Right renal cortex interstitium (tissue), 3 donors: ENCODE measurements at regions not wholly inside any gene's neighbourhood (a gene's known extent, or its start where the extent isn't known, plus 50 kb on each side); places are given as distances from the start of the nearest gene placed in this dataset.

ENCODE experiments used
- DNase-seq, 3 donors: peaks; one replicate each; pipeline ENCODE4 v3.0.0-alpha.2; 2013; ENCODE audit warnings: low read depth in 3 of 3, low spot score in 2 of 3

DNA sequence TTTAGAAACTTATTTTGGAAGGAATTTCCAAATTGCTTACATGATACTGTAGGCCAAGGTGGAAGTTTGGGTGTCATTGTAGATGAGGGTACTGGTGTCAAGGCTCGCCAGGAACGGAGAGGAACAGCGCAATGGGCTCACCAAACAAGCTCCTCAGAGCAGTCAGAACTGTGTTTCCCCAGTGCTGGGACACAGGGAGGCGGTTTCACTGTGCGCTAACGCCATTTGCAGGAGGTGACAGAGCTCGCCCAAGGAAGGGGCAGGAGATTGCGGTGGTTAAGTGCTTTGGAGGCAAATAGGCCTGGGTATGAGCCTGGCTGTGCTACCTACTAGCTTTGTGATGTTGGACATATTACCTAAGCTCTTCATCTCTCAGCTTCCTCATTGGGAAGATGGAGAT, 57.3 kb downstream of the HHEX start:
- DNase-seq: no peak

DNA sequence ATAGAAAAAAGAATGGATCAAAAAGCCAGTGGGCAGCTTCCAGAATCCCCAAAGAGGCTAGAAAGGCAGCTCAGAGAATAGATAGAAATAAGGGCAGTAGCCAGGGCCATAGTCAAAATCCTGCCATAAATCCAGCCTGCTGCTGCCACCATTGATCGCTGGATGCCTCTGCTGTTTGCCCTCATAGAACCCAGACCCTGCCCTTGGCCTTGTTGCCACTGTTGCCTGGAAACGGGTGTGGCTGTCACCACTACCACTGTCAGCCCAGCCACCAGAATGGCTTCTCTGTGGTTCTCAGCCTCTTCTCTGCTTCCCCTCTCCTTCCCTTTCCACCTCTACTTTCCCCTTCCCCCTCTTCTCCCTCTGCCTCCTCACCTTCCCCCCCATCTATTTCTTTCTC, 57.8 kb downstream of the HHEX start:
- DNase-seq: no peak

DNA sequence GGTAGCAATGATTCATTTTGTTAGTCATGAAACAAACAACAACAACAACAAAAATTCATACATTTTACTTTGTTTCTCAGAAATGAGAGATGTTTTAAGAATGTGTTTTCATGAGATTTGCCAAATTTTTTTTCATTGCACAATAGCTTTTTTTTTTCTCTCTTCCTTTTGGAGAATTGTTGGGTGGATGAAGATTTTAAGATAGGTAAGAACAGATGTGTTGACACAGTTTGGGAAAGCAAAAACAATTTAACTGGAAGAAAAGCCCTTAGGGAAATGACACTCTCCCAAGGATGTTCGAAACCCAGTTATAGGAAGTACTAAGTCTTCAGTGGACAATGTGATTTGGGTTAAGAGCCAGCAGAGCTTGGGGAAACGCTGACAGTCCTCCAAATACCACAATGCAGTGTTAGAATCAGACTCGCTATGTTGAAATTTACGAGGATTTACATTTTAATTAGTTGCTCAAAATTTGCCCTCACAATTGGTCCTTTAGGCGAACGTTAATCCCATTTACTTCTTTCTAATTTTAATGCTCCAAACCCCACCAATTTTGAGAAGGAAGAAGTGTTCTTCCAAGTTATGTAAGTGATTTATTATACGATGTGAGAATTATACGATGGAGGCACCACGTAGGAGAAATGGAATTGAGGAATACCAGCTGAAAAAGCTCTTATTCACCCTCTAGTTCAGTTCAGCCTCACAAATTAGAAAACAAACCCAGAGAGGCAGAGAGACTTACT, 61.2 kb downstream of the HHEX start:
- DNase-seq: no peak

- no peak for DNase-seq
These were observed 61.7 kb downstream of the HHEX start for GRCh38 chr10:92751534-92751811.

DNA sequence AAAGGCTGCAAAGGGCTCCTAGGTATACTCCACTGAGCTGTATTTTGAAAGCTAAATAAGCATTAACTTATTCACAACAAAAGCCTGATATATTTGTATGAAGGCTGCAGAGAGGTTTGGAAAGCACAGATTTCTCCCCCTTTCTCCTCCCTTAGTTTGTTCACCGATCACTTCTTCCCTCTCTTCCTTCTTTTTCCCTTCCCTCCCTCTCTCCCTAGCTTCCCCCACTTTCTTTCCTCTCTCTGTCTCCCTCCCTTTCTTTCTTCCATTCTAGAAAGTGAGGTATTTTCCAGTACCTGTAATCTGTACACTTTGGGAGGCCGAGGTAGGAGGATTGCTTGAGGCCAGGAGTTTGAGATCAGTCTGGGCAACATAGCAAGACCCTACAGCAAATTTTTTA, 62.1 kb downstream of the HHEX start:
- DNase-seq: no peak

DNA sequence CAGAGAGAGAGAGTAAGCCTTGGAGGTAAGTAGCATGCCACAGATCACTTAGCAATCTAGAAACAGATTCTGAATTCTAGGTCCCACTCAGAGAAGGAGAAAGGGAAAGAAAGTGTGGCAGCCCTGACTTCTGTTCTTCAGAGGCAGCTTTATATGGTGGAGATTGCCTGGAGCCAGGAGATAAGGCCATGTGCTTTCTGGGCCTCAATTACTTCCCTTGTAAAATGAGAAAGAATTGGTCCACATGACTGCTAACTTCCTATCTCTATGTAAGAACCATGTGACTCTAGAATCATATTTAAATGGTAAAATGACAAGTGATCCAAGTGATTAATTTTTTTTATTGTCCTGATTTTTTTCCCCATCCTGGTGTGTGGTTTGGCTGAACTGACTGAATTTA, 64.1 kb downstream of the HHEX start:
- DNase-seq: no peak

GRCh38 chr10:92755725-92756124, 66.0 kb downstream of the HHEX start:
- no peak for DNase-seq

DNA sequence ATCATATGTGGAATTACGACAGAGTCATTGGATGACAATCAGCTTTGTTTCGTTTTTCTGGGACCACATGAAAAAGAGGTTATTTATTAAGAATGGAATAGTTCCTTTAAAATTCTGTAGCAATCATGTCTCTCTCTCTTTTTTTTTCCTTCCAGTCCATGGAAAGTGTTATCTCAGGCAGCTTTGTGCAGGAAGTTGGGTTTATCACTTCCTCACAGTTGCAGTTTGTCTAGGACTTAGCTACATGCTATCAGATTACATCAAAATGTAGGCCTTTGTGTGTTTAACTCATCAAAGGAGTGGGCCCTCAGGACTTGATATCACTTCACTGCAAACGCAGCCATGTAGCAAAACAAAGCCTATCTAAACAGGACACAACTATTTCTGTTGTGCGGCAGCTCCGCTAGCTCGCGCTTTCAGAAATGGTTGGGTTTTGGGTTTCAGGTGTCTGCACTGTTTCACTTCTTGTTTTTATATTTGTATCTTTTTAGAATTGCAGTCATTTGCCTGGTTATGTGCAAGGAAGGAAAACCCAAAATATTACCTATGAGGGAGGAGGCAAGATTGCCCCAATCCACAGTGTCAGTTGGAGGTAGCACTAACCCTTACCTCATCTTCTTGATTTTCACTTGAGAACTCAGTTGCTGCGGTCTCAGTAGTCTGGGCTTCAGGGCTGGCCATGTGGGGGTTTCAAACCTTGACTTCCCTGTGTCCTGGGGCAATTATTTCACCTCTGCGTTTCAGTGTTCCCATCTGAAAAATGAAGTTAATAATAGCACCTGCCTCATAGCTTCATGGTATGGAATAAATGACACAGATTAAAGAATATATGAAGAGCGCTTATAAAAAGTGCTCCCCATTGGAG, 66.7 kb downstream of the HHEX start:
- DNase-seq: peak in 1 of 3 donors; percentile 7

DNA sequence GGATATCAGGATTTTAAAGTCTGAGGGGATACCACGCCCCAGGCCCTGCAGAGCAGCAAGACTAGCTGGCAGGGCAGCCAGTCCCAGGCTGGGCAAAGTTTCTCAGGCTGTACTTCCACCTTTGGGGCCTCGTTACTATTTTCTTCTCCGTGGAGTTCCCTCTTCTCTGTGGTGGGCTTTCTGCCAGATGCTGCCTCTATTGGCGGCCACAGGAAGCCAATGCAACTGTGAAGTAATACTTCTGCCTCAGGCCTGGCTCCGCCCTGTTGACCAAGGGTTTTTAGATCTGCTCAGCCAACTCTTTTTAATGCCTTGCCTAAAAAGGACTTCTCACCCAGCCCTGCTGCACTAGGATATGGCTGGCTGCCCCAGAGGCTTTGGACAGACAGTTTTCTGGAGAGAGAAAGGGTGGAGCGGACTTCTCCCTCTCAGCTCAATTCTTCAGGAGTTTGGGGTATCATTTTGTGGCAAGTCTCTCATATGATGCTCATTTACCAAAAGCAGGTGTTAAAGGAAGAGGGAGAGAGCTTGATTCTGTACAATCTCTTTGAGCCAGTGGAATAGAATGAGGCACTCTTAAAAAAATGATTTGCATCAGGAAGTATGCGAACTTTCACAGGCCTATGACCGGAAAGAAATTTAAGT, 67.4 kb downstream of the HHEX start:
- peak in 2 of 3 donors; percentile 32 for DNase-seq

DNA sequence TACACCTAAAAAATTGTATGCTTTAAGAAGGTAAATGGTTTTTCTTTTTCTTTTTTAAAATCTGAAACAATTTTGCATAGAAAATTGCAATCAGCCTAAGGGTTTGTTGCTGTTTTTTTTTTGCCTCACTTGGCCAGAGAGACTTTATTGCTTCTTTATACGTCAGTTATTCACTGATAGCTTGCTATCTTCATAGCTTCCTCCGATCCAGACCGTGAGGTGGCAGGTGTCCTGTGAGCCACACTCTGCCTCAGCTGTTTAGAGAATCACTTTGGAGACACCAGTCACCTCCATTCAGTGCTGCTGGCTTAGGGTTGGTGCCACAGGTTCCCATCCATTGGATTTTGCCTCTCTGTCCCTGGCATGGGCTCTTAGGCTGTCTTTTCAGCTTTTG, 68.0 kb downstream of the HHEX start:
- DNase-seq: no peak

DNA sequence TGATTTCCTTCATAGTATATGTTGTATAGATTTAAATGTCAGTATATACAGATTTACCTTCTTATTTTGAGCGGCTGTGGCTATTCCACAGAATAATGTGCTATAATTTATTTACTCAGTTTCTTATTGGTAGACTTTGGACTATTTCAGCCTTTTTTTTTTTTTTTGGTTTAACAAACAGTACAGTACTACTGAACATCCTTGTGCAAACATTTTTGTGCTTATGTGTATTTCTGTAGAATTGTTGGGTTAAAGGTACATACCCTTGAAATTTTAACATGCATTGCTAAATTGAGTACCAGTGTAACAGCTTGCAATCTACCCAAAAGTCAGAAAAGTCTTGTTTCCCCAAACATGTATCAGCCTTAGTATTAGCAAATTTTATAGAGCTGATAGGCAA, 68.8 kb downstream of the HHEX start:
- DNase-seq: no peak

DNA sequence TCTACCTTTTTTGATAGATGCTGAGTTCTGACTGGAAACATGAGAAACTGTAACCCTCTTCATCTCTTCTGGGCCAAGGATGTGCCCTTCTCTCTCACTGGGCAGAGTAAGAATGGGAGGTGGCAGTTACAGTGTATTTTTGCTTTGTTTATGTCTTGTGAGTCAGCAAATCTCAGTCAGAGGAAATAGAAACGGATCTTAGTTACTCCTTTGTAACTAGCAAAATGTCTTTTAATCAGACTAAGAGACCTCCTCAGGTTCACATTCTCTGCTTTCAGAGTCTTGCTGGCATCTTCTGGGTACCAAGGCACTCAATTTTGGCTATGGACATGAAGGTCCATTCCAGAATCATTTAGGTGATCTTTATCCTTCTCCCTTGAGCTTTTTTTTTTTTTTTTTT, 70.9 kb downstream of the HHEX start:
- DNase-seq: no peak

GRCh38 chr10:92761571-92761970, 71.8 kb downstream of the HHEX start:
- DNase-seq: no peak

GRCh38 chr10:92763634-92764155, 73.9 kb downstream of the HHEX start:
- no peak for DNase-seq

DNA sequence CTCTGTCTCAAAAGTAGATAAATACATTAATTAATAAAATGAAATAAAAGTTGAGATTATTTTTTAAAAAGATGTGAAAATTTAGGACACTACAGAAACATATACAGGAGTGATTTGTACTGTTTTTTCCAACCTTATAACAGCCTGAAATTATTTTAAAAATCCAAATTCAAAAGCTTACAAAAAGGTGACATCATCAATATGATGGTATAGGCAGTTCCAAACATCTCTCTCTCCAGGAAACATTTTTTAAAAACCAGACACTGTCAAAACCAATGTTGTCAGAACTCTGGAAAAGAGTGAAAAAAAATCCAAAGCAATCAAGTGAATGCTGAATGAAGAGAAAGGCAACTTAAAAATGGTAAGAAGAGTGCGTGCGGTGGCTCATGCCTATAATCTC, 76.7 kb downstream of the HHEX start:
- no peak for DNase-seq

GRCh38 chr10:92768104-92768503, 78.3 kb downstream of the HHEX start:
- no peak for DNase-seq

- no peak for DNase-seq
These were observed 74.5 kb upstream of the EXOC6 start for GRCh38 chr10:92773776-92774175.

DNA sequence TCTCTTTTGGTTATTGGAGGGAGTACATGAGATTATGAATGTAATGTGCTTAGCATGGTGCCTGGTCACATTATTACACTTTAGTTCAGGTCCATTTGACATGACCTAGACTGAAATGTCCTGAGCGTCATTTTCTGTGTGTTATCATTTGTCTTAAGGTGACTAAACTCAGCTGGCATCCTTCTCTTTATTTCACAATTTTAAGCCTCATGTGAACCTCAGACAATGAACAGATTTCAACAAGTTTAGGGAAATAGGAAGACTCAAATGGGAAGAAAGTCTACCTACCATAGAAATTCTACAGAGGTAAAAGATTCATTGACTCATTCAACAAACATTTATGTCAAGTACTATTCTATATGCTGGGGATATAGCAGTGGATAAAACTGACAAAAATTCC, 70.2 kb upstream of the EXOC6 start:
- no peak for DNase-seq

GRCh38 chr10:92785118-92785517, 63.2 kb upstream of the EXOC6 start:
- no peak for DNase-seq

DNA sequence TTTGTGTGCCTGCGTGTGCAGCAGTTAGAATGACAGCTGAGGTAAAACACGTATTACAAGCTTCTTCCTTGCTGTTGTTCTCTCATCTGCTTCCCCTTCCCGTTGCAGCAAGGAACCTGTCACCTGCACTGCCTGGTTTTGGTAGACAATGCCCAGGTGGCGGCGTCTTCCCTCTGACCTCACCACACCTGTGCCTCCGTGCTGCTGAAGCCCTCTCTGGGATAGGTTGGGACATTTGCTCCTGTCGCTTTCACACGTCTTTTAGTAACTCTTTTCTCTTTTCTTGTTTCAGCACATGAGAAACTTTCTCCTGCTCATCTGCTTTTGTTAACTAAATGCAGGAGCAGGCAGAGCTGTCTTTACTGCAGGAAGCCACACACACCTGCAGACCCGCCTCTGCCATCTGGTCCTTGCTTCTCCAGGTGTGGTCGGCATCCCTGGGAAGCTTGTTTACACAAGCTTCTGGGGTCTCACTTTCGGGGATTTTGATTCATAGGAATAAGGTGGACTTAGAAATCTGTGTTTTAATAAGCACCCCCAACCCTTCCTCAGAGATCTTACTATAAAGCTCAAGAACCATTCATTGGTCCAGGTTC, 60.7 kb upstream of the EXOC6 start:
- no peak for DNase-seq

GRCh38 chr10:92789067-92789466, 59.3 kb upstream of the EXOC6 start:
- no peak for DNase-seq
